Suprapubic skin (tissue), 4 donors: ENCODE measurements at regions not wholly inside any gene's neighbourhood (a gene's known extent, or its start where the extent isn't known, plus 50 kb on each side); places are given as distances from the start of the nearest gene placed in this dataset.

Source experiments
- DNase-seq, 2 donors: peaks; one replicate each; pipeline ENCODE4 v3.0.0-alpha.2; 2019; ENCODE audit warnings: low spot score in 2 of 2
- H3K27ac ChIP-seq: fragments of 200-600 bp; sonication (generic); one replicate; pipeline ENCODE4 v1.5.1; 2019
- H3K27me3 ChIP-seq: fragments of 200-600 bp; sonication (generic); one replicate; pipeline ENCODE4 v1.5.1; 2019
- H3K36me3 ChIP-seq: fragments of 200-600 bp; sonication (generic); one replicate; pipeline ENCODE4 v1.5.1; 2019
- H3K4me1 ChIP-seq: fragments of 200-600 bp; sonication (generic); one replicate; pipeline ENCODE4 v1.5.1; 2019
- H3K4me3 ChIP-seq: fragments of 200-600 bp; sonication (generic); one replicate; pipeline ENCODE4 v1.5.1; 2019; ENCODE audit warnings: mild to moderate bottlenecking
- H3K9me3 ChIP-seq: fragments of 200-600 bp; sonication (generic); one replicate; pipeline ENCODE4 v1.5.1; 2019
- EP300 ChIP-seq: sonication (generic); formaldehyde crosslinking; IDR thresholded peaks from one replicate; pipeline ENCODE4 v1.6.1; 2017; ENCODE audit warnings: antibody characterized with exemption
- POLR2A ChIP-seq, 2 donors: fragments of 450-650 bp; IDR thresholded peaks; one replicate each; pipeline ENCODE4 v1.6.1; 2017; ENCODE audit warnings: antibody characterized with exemption in 2 of 2, mild to moderate bottlenecking in 2 of 2, moderate library complexity in 2 of 2
- POLR2AphosphoS5 ChIP-seq, 3 donors: sonication (generic); formaldehyde crosslinking; IDR thresholded peaks; one replicate each; pipeline ENCODE4 v1.6.1; 2017; ENCODE audit warnings: antibody characterized with exemption in 3 of 3
- WGBS: methylation state at CpG from one replicate; pipeline ENCODE4 v1.1.5; 2018; 5-methylcytosine and 5-hydroxymethylcytosine counted together
- TF ChIP-seq, protein P1 (sequence below), 2 donors: fragments of 200-600 bp in 1 of 2; fragments of 450-650 bp in 1 of 2; sonication (generic) in 1 of 2; IDR thresholded peaks; one replicate each; pipeline ENCODE4 v1.5.1; 2016 to 2019; ENCODE audit warnings: antibody characterized with exemption in 2 of 2, mild to moderate bottlenecking in 1 of 2, moderate library complexity in 1 of 2

DNA sequence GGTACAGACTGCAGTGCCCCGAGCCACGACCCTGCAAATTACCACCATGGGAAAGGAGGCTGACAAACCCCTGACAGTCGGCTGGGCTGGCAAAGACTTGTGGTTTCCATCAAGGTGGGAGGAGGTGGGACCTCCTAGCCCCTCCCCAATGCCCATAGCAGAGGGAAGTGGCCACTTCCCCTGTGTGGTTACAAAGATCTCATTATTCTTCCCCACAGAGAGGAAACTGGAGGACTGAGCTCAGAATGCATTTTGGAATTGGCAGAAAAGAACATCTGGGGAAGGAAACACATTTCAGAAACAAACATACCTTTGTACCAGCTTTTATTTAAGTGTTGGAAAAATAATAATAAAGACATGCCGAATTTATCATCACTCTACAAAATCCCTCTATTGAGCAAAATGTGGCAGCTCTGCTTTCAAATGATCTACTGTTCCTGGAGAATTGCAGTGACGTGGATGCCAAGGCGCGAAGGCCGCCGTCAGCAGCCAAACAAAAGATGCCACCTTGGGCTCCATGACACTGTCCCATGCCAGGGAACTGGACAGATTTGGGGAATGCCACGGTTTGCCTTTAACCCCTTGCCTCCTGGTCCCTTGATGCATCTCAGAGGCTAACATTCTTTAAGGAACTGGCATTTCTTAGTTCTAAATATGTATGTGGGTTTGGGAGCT is 169.6 kb downstream of the CRYBB2 start:
- peaks cover 11% of the 10 kb centered on the region for H3K4me1 ChIP-seq
- 69% methylated on average over 10 of the region's 10 CpGs for WGBS
- H3K36me3 ChIP-seq: no peaks in the 10 kb centered on the region
- no peak for TF ChIP-seq EP300
- TF ChIP-seq POLR2AphosphoS5 (IDR thresholded peaks at IDR 0.05): no peak
- TF ChIP-seq, protein P1, sequence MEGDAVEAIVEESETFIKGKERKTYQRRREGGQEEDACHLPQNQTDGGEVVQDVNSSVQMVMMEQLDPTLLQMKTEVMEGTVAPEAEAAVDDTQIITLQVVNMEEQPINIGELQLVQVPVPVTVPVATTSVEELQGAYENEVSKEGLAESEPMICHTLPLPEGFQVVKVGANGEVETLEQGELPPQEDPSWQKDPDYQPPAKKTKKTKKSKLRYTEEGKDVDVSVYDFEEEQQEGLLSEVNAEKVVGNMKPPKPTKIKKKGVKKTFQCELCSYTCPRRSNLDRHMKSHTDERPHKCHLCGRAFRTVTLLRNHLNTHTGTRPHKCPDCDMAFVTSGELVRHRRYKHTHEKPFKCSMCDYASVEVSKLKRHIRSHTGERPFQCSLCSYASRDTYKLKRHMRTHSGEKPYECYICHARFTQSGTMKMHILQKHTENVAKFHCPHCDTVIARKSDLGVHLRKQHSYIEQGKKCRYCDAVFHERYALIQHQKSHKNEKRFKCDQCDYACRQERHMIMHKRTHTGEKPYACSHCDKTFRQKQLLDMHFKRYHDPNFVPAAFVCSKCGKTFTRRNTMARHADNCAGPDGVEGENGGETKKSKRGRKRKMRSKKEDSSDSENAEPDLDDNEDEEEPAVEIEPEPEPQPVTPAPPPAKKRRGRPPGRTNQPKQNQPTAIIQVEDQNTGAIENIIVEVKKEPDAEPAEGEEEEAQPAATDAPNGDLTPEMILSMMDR (IDR thresholded peaks at IDR 0.05): no peak
- TF ChIP-seq POLR2A (IDR thresholded peaks at IDR 0.05): no peak
- no peak overlapping the region for H3K4me3 ChIP-seq
- no peak for DNase-seq
- H3K27ac ChIP-seq: no peak overlapping the region
- H3K9me3 ChIP-seq: no peaks in the 10 kb centered on the region
- no peaks in the 10 kb centered on the region for H3K27me3 ChIP-seq

DNA sequence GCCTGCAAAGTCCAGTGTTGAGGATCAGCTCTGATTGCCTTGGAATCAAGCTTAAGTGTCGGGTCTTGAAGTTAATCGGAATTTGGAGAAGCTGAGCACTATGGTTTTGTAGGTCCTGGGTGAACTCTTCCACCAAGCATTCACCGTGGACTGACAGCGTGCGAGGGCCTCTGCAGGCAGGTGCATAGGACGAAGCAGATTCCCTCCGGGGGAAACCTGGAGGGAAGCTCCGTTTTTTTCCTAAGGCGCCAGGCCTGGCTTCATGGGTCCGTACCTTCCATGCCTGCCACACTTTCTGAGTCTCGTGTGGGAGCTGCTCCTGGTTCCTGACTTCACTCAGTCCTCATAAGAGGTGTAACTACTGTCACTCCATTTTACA is 170.1 kb downstream of the CRYBB2 start:
- no peak overlapping the region for H3K4me3 ChIP-seq
- H3K27me3 ChIP-seq: no peaks in the 10 kb centered on the region
- H3K9me3 ChIP-seq: no peaks in the 10 kb centered on the region
- H3K4me1 ChIP-seq: peaks cover 11% of the 10 kb centered on the region
- no peak overlapping the region for H3K27ac ChIP-seq
- DNase-seq: no peak
- H3K36me3 ChIP-seq: no peaks in the 10 kb centered on the region
- 86% methylated on average over 11 of the region's 11 CpGs for WGBS
- TF ChIP-seq POLR2AphosphoS5 (IDR thresholded peaks at IDR 0.05) (no peak), POLR2A (IDR thresholded peaks at IDR 0.05) (no peak), EP300 (no peak)
- TF ChIP-seq, protein P1 (IDR thresholded peaks at IDR 0.05): no peak

DNA sequence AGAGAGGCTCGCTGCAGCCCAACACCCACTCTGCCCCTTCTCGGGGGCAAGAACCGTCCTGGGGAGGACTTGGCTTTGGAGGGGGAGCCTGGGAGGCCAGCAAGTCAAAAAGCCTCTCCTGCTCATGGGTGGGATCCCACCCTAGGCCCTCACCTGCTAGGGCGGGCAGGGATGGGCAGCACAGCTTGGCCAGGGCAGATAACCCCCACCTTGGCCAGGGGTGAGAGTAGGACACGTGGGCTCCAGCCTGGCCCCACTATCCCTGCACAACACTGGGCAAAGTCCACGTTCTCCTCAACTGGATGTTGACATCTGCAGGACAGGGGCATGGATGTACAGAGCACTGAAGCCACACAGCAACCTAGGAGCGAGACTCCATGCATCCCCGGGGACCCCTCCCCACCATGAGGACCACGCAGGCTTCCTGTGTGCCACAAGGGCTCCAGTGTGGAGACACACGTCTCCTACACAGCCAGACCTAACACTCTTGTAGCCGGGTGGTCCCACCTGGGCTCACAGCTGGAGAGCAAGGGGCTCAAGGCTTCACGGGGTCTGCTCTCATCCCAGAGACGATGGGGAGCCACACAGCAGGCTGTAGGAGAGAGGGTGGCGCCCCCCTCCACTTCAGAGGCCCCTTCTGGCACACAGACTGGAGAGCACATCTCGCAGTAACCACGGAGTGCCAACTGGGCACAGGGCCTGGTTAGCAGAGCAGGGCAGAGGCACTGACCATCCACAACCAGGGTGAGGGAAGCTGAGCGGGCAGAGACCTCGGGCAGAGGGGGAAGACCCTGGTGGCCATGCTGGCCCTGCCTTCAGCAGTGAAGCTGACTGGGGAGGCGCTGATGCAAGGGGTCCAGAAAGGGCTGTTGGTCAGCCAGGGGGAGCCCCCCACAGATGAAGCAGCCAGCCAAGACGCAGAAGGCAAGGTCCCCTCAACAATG is 171.1 kb downstream of the CRYBB2 start:
- Histone ChIP-seq H3K27ac (no peak overlapping the region), H3K36me3 (no peaks in the 10 kb centered on the region), H3K4me3 (no peak overlapping the region), H3K4me1 (peaks cover 19% of the 10 kb centered on the region), H3K27me3 (no peaks in the 10 kb centered on the region), H3K9me3 (no peaks in the 10 kb centered on the region)
- TF ChIP-seq EP300: no peak
- TF ChIP-seq POLR2AphosphoS5 (IDR thresholded peaks at IDR 0.05): no peak
- TF ChIP-seq, protein P1 (IDR thresholded peaks at IDR 0.05): no peak
- TF ChIP-seq POLR2A (IDR thresholded peaks at IDR 0.05): no peak
- 100% methylated on average over 5 of the region's 20 CpGs for WGBS
- no peak for DNase-seq

DNA sequence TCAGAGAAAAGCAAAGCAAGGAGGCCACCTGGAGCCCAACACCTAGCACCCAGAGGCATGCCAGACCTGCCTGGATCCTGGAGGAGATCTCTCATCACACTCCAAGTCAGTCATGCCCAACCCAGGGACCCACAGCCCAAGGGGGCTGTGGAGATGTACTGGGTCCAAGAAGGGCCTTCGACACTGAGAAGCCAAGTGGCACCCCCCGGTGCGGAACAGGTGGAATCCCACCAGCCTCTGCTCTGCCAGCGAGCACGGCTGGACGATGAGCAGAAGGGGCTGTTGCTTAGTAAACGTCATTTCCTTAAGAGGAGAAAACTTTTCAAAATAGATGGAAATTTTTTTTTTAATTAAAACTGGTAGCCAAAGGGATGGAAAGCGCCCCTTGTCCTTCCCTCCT is 171.9 kb upstream of the GRK3 start:
- H3K27me3 ChIP-seq: no peaks in the 10 kb centered on the region
- H3K4me3 ChIP-seq: no peak overlapping the region
- TF ChIP-seq POLR2AphosphoS5 (IDR thresholded peaks at IDR 0.05): no peak
- TF ChIP-seq, protein P1 (IDR thresholded peaks at IDR 0.05): no peak
- TF ChIP-seq EP300: no peak
- TF ChIP-seq POLR2A (IDR thresholded peaks at IDR 0.05): no peak
- H3K9me3 ChIP-seq: no peaks in the 10 kb centered on the region
- H3K4me1 ChIP-seq: peaks cover 23% of the 10 kb centered on the region
- H3K36me3 ChIP-seq: no peaks in the 10 kb centered on the region
- WGBS: 96% methylated on average over 8 of the region's 8 CpGs
- no peak for DNase-seq
- no peak overlapping the region for H3K27ac ChIP-seq
